AG20443 (cell line): ENCODE measurements at regions not wholly inside any gene's neighbourhood (a gene's known extent, or its start where the extent isn't known, plus 50 kb on each side); places are given as distances from the start of the nearest gene placed in this dataset.
"Not testable (repeated sequence)": the region's sequence is repeated elsewhere in the genome, so short reads cannot be mapped to it uniquely, and the experiment has no call there.

Experiments used
- DNase-seq: peaks from one replicate; pipeline ENCODE4 v3.0.0; 2012; ENCODE audit warnings: low spot score, mixed read lengths

DNA sequence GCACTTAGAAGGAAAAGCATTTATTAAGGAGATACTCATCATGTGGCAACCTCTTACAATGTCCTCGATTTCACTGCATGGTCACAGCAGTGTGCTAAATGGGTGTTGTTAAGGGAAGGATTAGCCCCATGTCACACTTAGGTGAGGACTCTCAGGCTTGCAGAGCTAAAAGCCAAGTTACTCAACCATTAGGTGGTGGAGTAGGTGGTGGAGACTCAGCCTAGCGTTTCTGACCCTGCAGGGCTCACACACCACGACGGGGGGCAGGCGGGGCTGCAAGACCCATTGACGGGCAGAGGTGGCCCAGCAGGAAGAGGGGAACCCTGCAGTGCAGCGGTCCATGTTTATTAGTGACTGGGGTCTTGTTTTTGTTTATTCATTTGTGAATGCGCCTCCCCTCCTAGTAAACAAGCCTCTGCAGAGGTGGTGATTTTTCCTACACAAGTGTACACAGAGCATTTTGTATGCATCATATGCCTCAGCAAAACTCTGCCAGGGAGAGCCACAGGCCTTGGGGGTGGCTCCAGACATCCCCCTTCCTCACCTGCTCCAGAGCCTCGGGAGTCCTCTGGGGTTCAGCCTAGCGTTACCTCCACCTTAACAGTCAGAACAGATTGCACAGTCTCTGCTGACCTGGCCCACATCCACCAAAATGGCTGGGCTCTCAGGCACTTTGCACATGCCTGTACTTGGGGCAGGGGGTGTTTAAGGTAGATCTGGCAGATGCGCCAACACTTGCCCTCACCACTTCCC lies 216.7 kb downstream of the C16orf95 start:
- DNase-seq: no peak

- peak; percentile 52 for DNase-seq
Measured at GRCh38 chr16:87101903-87102302, 215.3 kb downstream of the C16orf95 start.

GRCh38 chr16:87107201-87107600 lies 210.0 kb downstream of the C16orf95 start:
- no peak for DNase-seq

GRCh38 chr16:87108278-87108677 lies 208.9 kb downstream of the C16orf95 start:
- no peak for DNase-seq

- no peak for DNase-seq
Measured at GRCh38 chr16:87108941-87109340, 208.3 kb downstream of the C16orf95 start.

DNA sequence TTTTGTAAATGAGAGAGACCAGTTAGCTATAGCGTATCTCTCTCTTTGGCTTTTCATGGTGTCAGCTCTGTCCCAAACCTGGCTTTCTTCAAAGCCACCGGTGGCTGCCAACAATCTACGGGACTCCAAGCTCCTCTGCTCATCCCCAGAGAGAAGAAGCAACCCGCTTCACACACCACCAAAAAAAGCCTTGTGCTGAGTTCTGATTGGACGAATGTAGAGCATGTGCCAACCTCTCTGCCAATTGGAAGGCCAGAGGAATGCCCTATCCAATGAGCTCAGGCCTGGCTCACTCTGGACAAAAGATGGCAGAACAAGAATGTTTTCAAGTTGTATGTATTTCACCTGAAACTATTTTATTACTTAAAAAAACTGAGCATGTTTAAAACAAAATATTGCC lies 202.4 kb downstream of the C16orf95 start:
- no peak for DNase-seq

DNA sequence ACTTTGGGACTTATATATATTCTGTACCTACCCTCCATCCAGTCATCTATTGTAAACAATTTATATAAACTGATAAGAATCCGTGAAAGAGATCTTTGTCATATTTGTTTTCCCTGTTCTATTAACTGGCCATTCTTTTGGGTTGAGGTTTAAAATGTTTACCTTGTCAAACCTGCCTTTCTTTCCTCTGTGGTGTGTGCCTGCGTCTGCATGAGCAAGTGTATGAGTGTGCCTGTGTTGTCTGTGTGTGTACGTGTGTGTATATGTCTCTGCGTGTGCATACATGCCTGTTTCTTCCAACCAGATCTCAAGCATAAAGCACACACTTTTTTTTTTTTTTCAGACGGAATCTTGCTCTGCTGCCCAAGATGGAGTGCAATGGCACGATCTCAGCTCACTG lies 201.5 kb downstream of the C16orf95 start:
- no peak for DNase-seq

DNA sequence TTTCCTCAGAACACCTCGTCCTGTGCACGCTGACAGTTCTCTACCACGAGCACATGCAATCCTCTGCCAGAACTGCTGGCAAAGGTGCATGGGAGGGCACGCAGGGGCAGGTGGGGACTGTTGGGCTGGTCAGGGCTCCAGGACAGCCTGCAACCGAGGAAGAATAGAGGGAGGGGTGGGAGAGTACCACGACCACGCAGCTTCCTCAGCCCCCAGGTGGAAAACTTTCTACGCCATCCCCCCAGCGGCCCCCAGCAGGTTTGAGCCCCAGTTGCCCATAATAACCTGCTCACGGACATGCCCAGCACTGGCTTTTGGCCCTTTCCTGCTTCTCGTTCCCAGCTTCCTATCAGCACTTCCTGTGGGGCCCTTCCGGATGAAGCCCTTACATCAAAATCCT lies 199.3 kb downstream of the C16orf95 start:
- no peak for DNase-seq

DNA sequence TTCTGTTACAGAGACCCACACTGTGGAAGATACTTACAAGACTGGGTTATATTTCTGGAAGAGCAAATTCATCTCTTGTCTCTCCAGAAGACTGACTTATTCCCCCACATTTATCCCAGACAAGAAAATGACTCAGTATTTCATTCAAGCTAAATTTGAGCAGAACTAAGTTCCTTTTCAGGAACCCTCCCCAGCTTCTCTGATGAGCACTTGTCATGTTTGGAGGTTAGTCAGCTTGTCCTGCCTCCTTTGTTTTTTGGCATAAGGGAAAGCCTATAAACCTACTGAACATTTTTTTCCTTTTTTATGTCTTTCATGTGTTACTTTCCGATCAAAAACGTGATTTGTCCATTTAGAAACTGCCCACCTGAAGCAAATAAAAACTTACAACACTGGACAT lies 198.0 kb downstream of the C16orf95 start:
- DNase-seq: no peak

DNA sequence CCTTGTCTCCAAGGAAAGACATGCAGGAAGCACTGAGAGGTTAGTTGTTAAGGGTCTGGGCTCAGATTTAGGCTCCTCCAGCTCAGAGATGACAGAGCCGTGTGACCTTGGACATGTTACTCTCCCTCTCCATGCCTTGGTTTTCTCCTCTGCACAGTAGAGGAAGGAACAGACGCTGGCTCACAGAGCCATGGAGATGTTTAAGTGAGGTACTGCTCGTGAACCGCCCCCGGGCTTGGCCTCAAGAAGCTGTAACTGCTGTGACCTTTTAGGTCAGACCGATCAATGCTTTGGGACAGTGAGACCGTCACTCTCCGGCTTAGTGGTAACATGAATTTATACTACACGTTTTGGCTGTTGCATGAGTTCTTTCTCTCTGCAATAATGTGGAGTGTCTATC lies 197.4 kb downstream of the C16orf95 start:
- no peak for DNase-seq

GRCh38 chr16:87121816-87122215 lies 195.4 kb downstream of the C16orf95 start:
- DNase-seq: no peak

- no peak for DNase-seq
Measured at GRCh38 chr16:87123356-87124001, 193.7 kb downstream of the C16orf95 start.

- not testable (repeated sequence) for DNase-seq
Measured at GRCh38 chr16:87124405-87124804, 192.8 kb downstream of the C16orf95 start.

DNA sequence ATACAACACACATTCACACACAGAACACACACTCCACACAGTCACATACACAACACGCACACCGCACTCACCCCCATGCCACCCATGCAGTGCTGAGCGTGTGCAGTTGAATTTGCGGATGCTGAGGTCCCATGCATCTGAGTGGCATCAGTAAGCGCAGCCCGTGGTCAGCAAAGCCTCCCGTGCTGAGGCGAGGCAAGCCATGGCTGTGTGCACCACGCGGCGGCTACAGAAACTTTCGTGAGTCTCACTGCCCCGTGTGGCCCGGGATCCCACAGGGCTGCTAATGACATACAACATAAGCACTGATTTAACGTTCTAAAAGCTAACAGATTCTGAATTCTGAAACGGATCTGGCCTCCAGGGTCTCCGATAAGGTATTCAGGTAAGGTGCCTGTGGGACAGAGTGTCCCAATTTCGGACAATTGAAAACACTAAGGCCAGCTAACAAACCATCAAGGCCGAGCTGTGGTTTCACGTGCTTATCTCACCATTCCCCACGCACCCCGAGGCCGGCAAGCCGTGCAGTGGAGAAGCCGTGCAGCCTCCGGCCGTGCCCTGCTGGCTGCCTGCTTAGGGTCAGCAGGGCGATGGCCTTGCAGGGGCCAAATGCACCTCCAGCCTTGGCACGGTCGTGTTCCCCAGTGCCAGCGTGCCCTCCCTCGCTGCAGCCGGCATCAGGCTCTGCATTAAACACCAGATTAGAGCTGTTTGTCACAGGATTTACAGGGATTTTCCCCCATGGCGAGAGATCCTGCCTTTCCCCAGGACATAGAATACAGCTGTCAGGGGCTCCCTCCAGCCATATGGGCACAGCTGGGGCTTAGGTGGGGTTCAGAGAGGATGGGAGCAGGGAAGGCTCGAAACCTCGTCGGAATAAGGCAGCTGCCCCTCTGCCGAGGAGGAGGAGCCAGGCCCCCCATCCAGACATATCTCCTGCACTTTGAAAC lies 191.7 kb downstream of the C16orf95 start:
- DNase-seq: no peak

DNA sequence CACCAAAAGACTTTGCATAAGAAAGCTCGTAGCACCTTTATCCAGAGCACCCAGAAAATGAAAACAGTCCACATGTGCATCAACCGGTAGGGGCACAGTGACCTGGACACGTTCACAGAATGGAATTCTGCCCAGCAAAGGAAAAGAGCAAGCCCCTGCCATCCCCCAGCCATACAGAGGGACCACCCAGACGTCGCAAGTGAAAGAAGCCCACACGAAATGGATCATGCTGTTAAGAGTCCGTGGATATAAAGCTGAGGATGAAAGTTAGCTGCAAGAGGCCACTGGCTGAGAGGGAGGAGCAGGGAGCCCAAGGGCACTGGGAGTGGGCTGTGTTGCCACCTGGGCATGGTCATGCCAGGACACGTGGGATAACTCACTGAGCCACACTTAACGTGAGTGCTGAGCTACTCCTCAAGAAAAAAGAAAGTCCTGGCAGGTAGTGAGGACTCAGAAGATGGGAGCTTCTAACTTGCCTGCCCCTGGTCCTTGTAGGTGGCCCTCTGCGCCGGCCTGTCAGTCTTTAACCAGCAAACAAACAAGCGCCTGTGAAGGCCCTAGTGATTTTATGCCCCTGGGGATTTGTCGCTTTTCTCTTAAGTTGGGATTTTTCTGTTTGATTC lies 190.7 kb downstream of the C16orf95 start:
- DNase-seq: no peak

- peak; percentile 57 for DNase-seq
Measured at GRCh38 chr16:87127061-87127765, 190.0 kb downstream of the C16orf95 start.

GRCh38 chr16:87127766-87128147 lies 189.4 kb downstream of the C16orf95 start:
- no peak for DNase-seq

DNA sequence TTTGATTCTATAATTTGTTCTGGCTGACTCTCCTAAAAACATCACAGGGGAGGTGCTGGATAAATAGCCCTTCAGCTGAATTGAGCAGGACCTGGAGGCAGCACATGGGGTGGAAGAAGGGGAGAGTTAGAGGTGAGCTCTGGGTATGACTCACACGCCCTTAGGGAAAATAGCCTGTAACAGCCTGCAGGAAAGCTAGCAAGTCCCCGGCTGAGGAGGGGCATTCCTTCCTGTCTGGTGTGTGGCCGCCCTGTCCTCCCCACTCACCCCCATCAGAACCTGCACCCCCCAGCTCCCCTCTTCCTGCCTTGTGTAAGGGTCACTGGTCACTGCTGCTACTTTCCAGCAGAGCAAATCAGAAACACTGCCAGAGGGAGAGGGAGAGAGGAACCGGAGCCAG lies 187.4 kb downstream of the C16orf95 start:
- no peak for DNase-seq

DNA sequence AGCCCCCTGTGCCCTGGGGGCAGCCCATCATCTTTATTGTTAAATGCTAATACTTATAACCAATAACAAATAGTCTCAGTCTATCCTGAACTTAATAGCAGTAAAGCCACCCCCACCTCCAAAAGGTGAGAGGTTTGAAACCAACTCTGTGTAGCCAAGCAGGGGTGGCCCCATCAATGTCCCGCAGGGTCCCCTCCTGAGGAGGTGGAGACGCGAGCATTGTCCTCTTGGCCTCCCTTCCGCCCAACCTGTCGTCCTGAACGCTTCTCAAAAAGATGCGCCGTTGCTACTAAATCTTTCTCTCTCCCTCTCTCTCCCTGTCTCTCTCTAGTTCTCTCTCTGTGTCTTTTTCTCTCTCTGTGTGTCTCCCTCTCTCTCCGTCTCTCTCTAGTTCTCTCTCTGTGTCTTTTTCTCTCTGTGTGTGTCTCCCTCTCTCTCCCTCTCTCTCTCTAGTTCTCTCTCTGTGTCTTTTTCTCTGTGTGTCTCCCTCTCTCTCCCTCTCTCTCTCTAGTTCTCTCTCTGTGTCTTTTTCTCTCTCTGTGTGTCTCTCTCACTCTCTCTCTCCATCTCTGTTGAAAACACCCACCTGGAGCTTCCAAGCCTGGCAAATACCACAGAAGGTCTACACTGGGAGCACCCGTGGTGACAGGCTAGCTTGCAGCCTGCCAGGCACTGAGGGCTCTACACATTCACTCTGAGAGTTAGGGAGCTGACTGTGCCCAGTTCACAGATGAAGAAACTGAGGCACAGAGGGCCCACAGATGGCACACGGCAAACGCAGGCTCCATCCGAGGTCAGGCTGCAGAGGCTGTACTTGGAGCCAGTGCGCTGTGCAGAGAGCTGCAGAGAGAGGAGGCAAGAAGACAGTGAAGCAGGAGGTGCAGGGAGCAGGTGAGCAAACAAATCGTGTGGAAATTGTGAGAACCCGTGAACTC lies 185.9 kb downstream of the C16orf95 start:
- DNase-seq: no peak

DNA sequence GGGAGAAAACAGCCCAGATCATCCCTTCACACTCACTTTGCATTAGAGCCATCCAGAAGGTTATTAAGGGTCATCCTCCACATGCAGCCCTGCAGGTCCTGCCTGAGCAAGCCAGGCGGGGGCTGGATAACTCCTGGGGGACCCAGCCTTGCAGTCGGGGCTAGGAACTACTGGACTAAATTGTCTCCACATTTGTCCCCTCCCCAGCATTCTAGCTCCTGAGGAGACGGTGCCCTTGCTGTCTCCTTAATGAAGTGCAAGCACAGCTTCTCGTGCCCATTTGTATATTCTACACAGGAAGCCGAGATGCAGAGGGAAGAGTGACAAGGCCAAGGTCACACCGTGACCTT lies 185.2 kb downstream of the C16orf95 start:
- DNase-seq: no peak
